ENCODE measurements at regions not wholly inside any gene's neighbourhood (a gene's known extent, or its start where the extent isn't known, plus 50 kb on each side); places are given as distances from the start of the nearest gene placed in this dataset.

GRCh38 chr1:237998581-237998980, 107.9 kb upstream of the ZP4 start:
- no peak for TF ChIP-seq MYC (IDR thresholded peaks at IDR 0.05; ENCODE audit: low read depth, low read length)
- TF ChIP-seq, protein P1, sequence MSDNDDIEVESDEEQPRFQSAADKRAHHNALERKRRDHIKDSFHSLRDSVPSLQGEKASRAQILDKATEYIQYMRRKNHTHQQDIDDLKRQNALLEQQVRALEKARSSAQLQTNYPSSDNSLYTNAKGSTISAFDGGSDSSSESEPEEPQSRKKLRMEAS (IDR thresholded peaks at IDR 0.05; ENCODE audit: insufficient read depth, insufficient read length), result no peak
- no peak for TF ChIP-seq CTCF (IDR thresholded peaks at IDR 0.05; ENCODE audit: extremely low read depth in 1 of 2, insufficient read depth in 1 of 2, low read depth in 1 of 2, low read length in 2 of 2)
- no peak for TF ChIP-seq POLR2A (IDR thresholded peaks at IDR 0.05; ENCODE audit: low read depth, low read length)
- no peak for TF ChIP-seq POLR2AphosphoS5 (IDR thresholded peaks at IDR 0.05; ENCODE audit: insufficient read depth, low read depth, low read length)
- no peak for TF ChIP-seq JUN (IDR thresholded peaks at IDR 0.05; ENCODE audit: borderline replicate concordance, insufficient read depth, insufficient read length, low read depth)
- TF ChIP-seq EZH2 (IDR thresholded peaks at IDR 0.05; ENCODE audit: borderline replicate concordance, low read depth, low read length, severe bottlenecking), result no peak

Data from endothelial cell of umbilical vein (primary cell).